Prostate gland (tissue), 2 donors: ENCODE measurements at regions not wholly inside any gene's neighbourhood (a gene's known extent, or its start where the extent isn't known, plus 50 kb on each side); places are given as distances from the start of the nearest gene placed in this dataset.

Experiments used
- CTCF ChIP-seq, 4 experiments: fragments of 200-600 bp in 2 of 4; fragments of 450-650 bp in 2 of 4; sonication (generic) in 2 of 4; IDR thresholded peaks; 1 replicate in 3 of 4; 2 replicates in 1 of 4; pipeline ENCODE4 v1.5.1; 2016 to 2019; ENCODE audit warnings: antibody characterized with exemption in 4 of 4, mild to moderate bottlenecking in 2 of 4, moderate library complexity in 2 of 4
- POLR2AphosphoS5 ChIP-seq: sonication (generic); formaldehyde crosslinking; IDR thresholded peaks from one replicate; pipeline ENCODE4 v1.6.1; 2017; ENCODE audit warnings: antibody characterized with exemption

GRCh38 chr6:119628691-119629594, 279.4 kb upstream of the MAN1A1 start:
- TF ChIP-seq CTCF (IDR thresholded peaks at IDR 0.05) (no peak), POLR2AphosphoS5 (no peak)
